Tongue (tissue), 1 donor: ENCODE measurements at regions not wholly inside any gene's neighbourhood (a gene's known extent, or its start where the extent isn't known, plus 50 kb on each side); places are given as distances from the start of the nearest gene placed in this dataset.
A peak's percentile ranks its signal among the peaks of the same experiment; 100 is the strongest.
"Not testable (repeated sequence)": the region's sequence is repeated elsewhere in the genome, so short reads cannot be mapped to it uniquely, and the experiment has no call there.

ENCODE experiments used
- DNase-seq: peaks from one replicate; pipeline ENCODE4 v3.0.0-alpha.2; 2015

- not testable (repeated sequence) for DNase-seq
These were observed 549.9 kb upstream of the ADGRL2 start for GRCh38 chr1:81250825-81251224.

DNA sequence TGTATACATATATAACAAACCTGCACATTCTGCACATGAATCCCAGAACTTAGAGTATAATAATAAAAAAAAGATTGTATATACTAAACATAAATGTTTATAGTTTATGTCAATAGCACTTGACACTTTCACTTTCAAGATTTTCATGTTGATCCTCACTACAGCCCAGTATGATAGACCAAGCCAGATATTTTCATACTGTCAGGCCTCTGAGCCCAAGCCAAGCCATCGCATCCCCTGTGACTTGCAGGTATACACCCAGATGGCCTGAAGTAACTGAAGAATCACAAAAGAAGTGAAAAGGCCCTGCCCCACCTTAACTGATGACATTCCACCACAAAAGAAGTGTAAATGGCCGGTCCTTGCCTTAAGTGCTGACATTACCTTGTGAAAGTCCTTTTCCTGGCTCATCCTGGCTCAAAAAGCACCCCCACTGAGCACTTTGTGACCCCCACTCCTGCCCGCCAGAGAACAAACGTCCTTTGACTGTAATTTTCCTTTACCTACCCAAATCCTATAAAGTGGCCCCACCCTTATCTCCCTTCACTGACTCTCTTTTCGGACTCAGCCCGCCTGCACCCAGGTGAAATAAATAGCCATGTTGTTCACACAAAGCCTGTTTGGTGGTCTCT, 555.5 kb upstream of the ADGRL2 start:
- DNase-seq: not testable (repeated sequence)

- DNase-seq: not testable (repeated sequence)
These were observed 556.1 kb upstream of the ADGRL2 start for GRCh38 chr1:81244612-81245011.

DNA sequence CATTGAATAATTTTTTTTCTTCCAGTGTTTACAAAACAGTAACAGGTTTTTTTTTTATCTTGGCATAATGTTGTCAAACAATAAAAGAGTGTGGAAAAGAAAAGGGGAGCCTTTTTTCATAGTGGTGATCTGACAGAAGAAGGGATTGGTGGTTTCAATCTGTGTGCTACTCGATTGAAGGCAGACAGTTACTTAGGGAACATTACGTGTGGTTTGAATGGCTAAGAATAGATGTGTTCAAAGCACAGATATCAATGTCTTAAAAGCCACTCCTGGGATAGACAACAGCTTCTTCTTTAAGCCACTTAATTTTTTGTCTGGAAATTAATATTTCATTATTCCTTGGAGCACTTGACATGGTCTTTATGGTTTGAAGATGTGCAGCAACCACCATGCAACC, 558.6 kb upstream of the ADGRL2 start:
- no peak for DNase-seq

GRCh38 chr1:81238129-81238528, 562.6 kb upstream of the ADGRL2 start:
- peak; percentile 13 for DNase-seq

DNA sequence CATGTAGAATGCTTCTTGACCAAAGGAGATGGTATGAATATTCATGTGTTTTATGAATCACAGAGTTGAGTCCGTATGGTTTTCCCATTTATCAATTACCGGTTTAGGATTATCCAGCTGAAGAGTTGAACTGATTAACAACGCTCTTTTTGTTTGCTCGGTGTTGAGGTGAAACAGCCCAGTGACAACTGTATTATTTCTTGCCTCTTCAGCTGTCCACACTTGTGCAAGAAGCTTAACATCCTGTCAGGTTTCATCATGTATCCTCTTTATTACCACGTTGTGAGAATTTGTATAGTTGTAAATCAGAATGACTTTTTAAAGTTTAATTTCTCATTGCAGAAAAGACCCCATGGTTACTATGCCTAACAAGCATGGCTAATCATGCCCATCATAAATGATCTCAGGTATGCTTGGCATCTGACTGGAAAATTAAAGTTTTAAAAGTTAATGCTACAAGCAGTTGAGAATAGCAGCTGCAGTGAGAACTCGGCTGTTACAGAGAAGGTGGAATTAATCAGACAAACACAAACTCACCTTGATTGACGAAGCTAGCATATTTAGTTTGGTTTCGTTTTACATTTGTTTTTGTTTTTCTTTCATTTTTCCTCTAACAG, 563.2 kb upstream of the ADGRL2 start:
- DNase-seq: peak; percentile 63

DNA sequence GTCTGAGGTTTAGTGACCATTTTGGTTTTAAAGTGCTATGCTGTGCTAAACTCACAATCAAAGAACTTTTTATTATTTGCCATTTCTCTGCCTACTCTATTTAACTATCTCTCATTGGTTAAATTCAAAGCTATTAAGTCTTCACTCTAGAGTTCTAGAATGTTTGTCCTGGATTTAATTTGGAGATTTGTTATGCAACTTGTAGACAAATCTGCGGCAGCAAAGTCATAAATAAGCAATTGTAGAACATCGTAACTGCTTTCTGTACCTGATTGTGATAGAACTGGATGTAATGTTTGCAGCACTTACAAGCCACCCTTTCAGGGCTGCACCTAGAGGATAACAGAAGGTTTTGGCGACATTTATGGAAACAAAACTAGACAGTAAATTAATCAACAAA, 566.5 kb upstream of the ADGRL2 start:
- DNase-seq: peak; percentile 8

GRCh38 chr1:81233591-81233990, 567.1 kb upstream of the ADGRL2 start:
- no peak for DNase-seq

GRCh38 chr1:81232420-81232819, 568.3 kb upstream of the ADGRL2 start:
- peak; percentile 58 for DNase-seq

DNA sequence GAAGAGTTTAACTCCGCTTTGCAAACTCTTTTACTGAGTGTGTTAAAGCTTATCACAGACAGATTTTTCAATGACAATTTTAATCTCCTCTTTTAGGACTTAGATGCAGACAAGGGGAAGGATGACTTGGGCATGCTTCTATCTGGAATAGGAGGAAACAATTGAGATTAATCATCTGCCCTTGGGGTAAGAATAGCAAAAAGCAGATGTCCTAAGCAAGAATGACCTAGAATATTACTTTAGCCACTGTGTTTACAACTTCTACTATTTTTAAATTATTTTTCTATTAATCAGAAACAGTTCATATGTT, 569.0 kb upstream of the ADGRL2 start:
- DNase-seq: no peak

- DNase-seq: no peak
These were observed 569.6 kb upstream of the ADGRL2 start for GRCh38 chr1:81230983-81231728.

GRCh38 chr1:81228926-81229325, 571.8 kb upstream of the ADGRL2 start:
- DNase-seq: no peak

GRCh38 chr1:81226603-81226928, 574.2 kb upstream of the ADGRL2 start:
- no peak for DNase-seq

DNA sequence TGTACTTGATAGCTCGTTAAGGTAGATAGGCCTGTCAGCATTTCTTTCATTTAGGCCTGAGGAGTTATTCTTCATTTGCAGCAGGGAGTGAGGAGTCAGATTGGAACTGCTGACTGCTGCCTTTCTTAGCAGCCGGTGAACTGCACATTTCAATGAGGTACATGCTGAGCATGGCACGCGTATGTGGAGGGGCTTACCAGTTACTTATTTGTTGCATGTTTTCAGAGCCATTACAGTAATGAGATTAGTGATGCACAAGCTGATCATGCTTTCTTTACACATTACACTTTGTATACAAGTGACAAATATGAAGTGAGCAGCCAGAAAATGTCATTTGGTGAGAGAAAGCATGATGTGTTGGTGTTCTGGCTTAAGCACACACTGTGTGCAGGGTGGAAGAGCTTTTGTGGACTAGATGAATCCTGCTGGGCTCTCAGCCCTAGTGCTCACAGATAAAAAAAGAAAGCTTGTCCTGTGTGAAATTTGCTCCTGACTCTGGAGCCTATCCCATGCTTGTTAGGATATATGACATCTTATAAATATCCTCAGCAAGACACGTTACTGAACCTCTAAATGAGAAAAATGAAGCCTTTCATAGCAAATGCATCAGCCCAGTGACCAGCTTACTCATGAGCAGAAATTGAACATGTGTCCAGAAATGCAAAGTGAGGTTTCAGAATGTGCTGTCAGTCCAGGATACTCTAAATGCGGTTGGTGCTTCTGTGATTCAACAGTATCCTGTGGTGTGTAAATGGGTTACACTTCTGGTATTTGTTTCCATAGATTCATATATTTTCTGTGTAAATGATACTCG, 574.7 kb upstream of the ADGRL2 start:
- DNase-seq: no peak

GRCh38 chr1:81224222-81224621, 576.5 kb upstream of the ADGRL2 start:
- no peak for DNase-seq

GRCh38 chr1:81221564-81221963, 579.2 kb upstream of the ADGRL2 start:
- no peak for DNase-seq

DNA sequence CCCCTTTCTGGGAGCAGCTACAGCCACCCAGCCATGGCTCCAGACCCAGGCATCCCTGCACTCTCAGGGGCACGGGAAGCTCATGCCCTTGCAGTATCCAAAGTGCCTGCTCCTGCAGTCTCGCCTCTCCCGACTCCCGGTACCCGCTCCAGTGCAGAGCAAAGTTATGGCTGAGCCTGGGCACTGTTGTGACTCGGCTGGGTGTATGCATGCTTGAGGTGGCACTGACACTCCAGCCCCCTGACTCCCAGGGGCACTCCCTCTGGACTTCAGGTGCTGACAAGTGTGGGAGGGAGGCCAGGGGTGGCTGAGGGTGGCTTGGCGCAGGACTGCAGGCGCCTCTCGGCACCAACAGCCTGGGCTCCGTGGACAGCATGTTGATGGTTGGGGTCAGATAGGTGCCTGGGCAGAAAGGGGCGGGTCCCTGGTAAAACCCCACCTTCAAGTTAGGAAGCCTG, 580.1 kb upstream of the ADGRL2 start:
- no peak for DNase-seq

GRCh38 chr1:81217058-81217457, 583.7 kb upstream of the ADGRL2 start:
- no peak for DNase-seq

DNA sequence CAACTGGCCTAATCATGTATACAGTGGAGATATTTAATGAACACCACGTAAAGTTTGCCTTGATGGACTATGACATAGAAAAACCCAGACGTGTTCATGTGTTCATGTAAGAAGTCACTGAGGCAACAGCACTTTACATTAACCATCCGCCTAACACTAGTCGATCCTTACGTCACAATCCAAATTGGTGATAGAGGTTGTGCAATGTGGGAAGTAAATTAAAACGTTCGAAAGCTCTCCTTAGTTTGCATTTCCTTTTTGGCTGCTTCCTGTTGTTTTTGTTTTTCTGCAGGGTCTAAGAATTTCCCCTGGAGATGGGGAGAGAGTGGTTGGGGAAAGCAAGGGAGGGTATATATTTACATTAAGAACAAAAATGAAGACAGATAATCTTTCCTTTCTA, 587.5 kb upstream of the ADGRL2 start:
- no peak for DNase-seq

DNA sequence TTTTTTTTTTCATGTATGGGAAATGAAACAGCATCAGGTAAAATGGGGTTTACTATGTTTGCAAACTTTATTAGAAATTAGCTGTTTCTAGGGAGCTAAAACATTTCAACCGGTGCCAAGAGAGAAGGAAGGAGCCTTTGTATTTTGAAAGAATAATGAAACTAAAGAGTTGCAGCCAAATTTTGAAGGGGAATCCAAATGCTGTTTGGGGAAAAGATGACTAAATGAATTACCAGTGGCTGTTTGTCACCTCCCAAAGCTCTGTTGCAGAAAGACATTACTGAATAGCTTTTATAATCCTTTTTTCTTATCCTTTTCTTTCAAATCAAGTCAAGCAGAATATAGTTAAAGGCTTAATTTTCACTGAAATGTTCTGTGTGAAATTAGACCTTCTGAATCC, 591.3 kb upstream of the ADGRL2 start:
- DNase-seq: no peak

DNA sequence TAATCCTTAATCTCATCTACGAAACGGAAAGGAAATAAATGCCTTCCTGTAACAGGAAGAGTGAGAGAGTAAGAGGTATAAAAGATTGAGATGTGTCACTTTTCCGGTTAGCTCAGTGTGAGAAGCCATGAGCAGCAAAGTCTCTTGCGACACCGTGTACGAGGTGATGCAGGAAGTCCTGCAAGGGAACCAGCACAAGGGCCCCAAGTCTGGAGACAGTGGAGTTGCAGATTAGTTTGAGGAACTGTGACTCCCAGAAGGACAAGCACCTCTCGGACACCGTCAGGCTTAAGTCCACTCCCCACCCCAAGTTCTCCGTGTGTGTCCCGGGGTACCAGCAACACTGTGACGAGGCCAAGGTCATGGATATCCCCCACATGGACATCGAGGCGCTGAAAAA, 592.3 kb upstream of the ADGRL2 start:
- DNase-seq: no peak

- DNase-seq: no peak
These were observed 594.8 kb upstream of the ADGRL2 start for GRCh38 chr1:81205956-81206355.

DNA sequence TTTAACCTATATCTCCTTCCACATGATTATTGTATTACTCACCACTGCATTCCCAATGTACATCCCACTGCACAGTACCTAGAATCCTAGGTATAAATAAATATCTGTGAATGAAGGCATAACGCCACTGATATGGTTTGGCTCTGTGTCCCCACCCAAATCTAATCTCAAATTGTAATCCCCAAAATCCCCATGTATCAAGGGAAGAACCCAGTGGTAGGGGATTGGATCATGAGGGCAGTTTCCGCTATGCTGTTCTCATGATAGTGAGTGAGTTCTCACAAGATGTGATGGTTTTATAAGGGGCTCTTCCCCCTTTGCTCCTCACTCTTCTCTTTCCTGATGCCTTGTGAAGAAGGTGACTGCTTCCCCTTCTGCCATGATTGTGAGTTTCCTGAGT, 599.0 kb upstream of the ADGRL2 start:
- DNase-seq: no peak
